ENCODE measurements at regions not wholly inside any gene's neighbourhood (a gene's known extent, or its start where the extent isn't known, plus 50 kb on each side); places are given as distances from the start of the nearest gene placed in this dataset.

GRCh38 chr5:39826051-39826450, 401.3 kb upstream of the DAB2 start:
- no peak for DNase-seq (ENCODE audit: low read depth)
- TF ChIP-seq CTCF (IDR thresholded peaks at IDR 0.05; ENCODE audit: control insufficient read depth, insufficient read depth, low read depth, low read length, missing control alignments), result no peak
- H3K4me3 ChIP-seq (ENCODE audit: control insufficient read depth, low read depth, low read length), result no peak overlapping the region

- H3K4me3 ChIP-seq (ENCODE audit: control insufficient read depth, low read depth, low read length), result no peak overlapping the region
- no peak for DNase-seq (ENCODE audit: low read depth)
- TF ChIP-seq CTCF (IDR thresholded peaks at IDR 0.05; ENCODE audit: control insufficient read depth, insufficient read depth, low read depth, low read length, missing control alignments), result no peak
These were observed 400.5 kb upstream of the DAB2 start for GRCh38 chr5:39825301-39825700.

GRCh38 chr5:39822020-39822419, 397.2 kb upstream of the DAB2 start:
- no peak overlapping the region for H3K4me3 ChIP-seq (ENCODE audit: control insufficient read depth, low read depth, low read length)
- no peak for TF ChIP-seq CTCF (IDR thresholded peaks at IDR 0.05; ENCODE audit: control insufficient read depth, insufficient read depth, low read depth, low read length, missing control alignments)
- DNase-seq (ENCODE audit: low read depth), result no peak

GRCh38 chr5:39816866-39817265, 392.1 kb upstream of the DAB2 start:
- no peak overlapping the region for H3K4me3 ChIP-seq (ENCODE audit: control insufficient read depth, low read depth, low read length)
- no peak for DNase-seq (ENCODE audit: low read depth)
- no peak for TF ChIP-seq CTCF (IDR thresholded peaks at IDR 0.05; ENCODE audit: control insufficient read depth, insufficient read depth, low read depth, low read length, missing control alignments)

GRCh38 chr5:39816156-39816845, 391.5 kb upstream of the DAB2 start:
- no peak overlapping the region for H3K4me3 ChIP-seq (ENCODE audit: control insufficient read depth, low read depth, low read length)
- TF ChIP-seq CTCF (IDR thresholded peaks at IDR 0.05; ENCODE audit: control insufficient read depth, insufficient read depth, low read depth, low read length, missing control alignments), result no peak

GRCh38 chr5:39815711-39816110, 390.9 kb upstream of the DAB2 start:
- TF ChIP-seq CTCF (IDR thresholded peaks at IDR 0.05; ENCODE audit: control insufficient read depth, insufficient read depth, low read depth, low read length, missing control alignments), result no peak
- DNase-seq (ENCODE audit: low read depth), result peak; percentile 1
- no peak overlapping the region for H3K4me3 ChIP-seq (ENCODE audit: control insufficient read depth, low read depth, low read length)

More at GRCh38 chr5:39816156-39816845, 391.5 kb upstream of the DAB2 start:
- no peak for DNase-seq (ENCODE audit: low read depth)
